ENCODE measurements at regions not wholly inside any gene's neighbourhood (a gene's known extent, or its start where the extent isn't known, plus 50 kb on each side); places are given as distances from the start of the nearest gene placed in this dataset.
"Not testable (repeated sequence)": the region's sequence is repeated elsewhere in the genome, so short reads cannot be mapped to it uniquely, and the experiment has no call there.

DNA sequence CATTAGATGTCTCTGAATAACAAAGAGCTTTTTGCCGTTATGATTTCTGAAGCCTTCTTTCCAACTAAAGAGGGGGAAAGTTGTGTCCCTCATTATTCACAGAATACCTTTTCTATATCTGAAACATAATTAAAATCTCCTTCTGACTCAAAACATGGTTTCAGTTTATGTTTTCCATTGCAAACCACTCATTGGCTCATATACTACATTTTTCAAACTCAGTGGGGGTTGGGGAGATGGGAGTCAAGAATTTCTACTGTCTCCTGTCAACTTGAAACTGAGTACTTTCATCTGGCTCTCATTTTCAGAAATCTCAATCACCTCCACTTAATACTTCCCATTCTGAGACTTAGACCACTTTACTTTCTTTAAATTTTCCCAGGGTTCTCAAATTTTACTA lies 1839.5 kb upstream of the PCDH10 start:
- no peak for DNase-seq (ENCODE audit: low read depth)

DNA sequence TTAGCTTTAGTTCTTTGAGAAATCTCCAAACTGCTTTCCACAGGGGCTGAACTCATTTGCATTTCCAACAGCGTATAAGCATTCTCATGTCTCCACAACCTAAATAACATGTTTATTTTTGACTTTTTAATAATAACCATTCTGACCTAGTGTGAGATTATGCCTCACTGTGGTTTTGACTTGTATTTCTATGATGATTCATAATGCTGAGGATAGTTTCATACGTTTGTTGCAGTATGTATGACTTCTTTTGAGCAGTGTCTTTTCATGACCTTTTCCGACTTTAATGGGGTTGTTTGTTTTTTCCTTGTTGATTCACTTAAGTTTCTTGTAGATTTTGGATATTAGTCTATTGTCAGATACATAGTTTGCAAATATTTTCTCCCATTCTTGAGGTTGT lies 1833.0 kb upstream of the PCDH10 start:
- DNase-seq (ENCODE audit: low read depth): no peak

DNA sequence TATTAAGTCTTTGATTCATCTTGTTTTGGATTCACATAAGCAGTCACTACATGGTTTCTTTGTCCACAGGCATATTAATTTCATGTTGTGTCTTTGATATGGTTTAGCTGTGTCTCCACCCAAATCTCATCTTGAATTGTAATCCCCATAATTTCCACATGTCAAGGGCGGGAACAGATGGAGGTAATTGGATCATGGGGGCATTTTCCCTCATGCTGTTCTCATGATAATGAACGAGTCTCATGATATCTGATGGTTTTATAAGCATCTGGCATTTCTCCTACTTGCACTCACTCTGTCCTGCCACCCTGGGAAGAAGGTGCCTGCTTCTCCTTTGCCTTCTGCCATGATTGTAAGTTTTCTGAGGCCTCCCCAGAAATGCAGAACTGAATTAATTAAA lies 1811.2 kb upstream of the PCDH10 start:
- DNase-seq (ENCODE audit: low read depth): no peak

DNA sequence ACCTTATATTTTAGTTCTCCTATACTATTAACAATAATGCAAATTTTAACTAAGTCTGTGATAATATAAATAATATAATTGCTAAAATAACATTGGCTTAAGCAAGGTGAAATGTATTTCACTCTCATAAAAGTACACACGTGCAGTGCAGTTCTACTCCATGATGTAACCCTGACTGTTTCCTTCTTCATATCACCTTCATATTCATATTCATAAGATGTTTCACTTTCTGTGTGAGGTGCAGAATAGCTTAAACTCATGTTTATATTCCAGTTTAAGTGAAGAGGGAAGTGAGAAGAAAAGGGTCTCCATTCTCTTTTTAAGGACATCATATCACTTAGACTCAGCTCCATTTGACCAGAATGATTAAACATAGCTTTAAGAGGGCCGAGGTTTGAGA lies 1810.0 kb upstream of the PCDH10 start:
- no peak for DNase-seq (ENCODE audit: low read depth)

DNA sequence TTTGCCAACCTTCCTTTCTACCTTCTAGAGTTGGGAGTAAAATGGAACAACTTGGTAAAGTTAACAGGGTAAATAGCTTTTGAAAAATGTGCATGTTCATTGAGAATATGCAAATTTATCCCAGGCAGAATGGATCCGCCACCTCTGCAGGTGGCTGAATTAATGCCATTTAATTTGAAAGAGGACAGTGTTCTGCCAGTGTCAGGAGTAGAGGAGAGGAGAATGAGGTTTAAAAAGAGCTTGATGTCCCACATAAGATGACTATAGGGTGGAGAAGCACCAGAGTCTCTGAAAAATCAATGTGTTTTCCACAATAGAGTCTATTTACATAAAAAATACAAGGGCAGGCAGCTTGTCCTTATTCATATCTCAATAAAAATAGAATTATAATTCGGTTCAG lies 1804.3 kb upstream of the PCDH10 start:
- no peak for DNase-seq (ENCODE audit: low read depth)

DNA sequence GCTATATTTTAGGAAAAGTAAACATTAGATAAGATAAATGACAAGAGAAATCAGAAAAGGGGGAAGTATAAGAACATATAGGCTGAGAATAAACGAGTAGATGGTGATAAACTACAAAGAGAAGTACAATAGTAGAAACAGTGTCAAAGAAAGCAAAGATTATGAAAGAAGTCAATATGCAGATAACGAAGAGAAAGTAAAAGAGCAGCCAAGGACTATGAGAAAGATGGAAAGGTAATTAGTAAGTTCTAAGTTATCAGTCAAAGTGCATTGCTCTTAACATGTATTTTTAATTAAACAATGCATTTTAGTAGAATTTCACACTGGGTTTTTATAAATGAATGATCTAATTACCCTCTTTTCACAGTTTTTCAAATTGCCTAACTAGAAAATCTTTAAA lies 1801.3 kb upstream of the PCDH10 start:
- no peak for DNase-seq (ENCODE audit: low read depth)

DNA sequence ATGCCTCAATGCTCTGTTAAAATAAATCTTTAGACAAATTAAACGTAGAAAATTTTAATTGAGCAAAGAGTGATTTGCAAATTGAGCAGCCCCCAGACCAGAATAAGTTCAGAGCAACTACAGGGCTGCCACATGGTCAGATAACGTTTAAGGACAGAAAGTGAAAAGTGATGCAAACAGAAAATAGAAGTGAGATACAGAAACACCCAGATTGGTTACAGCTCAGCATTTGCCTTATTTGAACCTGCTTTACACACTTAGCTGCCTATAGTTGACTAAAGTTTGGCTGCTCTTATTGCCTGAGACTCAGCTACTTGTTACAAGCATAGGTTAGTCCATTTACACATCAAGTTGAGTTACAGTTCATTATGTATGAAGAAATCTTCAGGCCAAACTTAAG lies 1800.8 kb upstream of the PCDH10 start:
- DNase-seq (ENCODE audit: low read depth): no peak

DNA sequence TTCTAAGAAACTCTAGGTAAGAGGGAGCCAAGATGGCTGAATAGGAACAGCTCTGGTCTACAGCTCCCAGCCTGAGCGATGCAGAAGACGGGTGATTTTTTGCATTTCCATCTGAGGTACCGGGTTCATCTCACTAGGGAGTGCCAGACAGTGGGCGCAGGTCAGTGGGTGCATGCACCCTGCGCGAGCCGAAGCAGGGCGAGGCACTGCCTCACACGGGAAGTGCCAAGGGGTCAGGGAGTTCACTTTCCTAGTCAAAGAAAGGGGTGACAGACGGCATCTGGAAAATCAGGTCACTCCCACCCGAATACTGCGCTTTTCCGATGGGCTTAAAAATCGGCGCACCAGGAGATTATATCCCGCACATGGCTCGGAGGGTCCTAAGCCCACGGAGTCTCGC lies 1796.7 kb upstream of the PCDH10 start:
- not testable (repeated sequence) for DNase-seq (ENCODE audit: low read depth)

DNA sequence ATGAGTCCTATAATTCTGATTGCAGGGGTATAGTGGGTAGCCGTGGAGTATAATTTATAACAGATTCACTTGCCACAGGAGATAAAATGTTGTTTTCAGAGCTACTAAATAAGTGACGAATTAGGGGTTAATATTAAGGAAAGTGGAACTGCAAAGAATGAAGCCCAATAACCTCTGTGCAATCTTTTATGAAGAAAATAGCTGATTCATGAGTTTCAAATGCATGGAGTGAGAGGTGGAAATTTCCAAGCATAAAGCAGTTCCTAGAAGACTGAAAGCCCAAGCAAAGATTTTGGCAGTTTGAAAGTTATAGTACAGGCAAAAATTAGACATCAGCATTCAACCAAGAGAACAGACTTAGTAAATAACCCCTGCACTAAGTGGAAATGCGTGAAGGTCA lies 1782.4 kb upstream of the PCDH10 start:
- DNase-seq (ENCODE audit: low read depth): no peak

DNA sequence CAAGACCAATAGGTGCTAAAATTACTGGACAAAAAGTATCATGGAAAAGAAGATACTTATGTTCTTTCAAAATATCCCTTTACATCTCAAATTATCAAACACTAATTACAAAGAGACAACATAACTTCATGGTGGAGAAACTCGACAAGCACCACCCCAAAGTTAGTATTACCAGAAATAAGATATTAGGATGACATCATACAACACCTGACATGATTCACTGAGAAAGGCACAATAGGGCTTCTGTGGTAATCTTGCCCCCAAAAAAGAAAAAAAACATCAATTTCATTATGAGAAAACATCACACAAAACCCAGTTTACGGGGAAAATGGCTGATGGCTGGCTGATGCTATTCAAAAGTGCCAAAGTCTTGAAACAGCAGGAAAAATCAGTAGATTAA lies 1781.7 kb upstream of the PCDH10 start:
- DNase-seq (ENCODE audit: low read depth): no peak

DNA sequence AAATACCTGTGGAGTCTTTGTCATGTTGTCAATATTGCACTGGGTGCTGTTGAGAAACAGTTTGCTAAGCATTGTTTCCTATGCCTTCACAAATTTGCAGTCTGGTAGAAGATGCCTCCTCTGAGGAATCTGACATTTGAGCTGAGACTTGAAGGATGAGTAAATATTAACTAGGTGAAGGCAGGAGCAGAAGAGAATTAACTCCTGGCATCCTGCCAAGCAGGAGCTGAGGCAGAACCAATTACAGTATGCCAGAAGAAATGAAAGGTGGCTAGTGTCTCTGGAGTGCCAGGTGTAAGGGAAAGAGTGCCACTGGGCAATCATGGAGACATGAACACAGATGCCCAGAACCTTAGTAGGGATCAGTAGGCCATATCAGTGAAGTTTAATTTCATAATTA lies 1778.2 kb upstream of the PCDH10 start:
- DNase-seq (ENCODE audit: low read depth): no peak

DNA sequence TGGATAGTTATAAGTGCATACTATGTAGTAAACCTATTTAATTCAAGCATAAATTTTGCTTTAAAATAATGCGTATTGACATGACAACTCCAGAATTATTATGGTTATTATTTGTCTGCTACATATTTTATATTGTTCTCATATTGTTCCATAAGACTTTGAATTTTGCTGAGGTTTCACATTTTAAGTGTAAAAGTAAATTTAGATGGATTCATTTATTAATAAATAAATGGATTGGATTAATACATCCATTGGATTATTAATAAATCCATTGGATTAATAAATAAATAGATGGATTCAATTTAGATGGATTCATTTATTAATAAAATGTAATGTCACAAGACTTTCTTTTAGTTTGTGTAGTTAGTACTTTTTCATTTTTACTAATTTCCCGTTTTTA lies 1768.0 kb upstream of the PCDH10 start:
- DNase-seq (ENCODE audit: low read depth): no peak

DNA sequence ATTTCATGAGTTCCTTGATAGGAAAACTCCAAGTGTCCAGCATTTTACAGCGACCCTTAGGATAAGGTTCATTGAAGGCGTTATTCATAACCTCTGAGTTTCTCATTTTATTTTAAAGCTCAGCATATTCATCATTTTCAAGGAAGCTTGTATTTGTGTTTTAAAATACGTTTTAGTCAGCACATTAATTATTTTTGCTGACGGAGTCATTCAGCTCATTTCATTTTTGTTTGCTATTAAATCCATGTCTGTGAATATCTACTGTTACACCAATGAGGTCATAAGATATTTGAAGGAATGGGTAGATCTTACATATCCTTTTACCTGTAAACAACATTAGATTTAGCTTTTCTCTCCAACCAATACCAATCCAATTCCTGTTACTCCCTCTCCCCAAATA lies 1766.3 kb upstream of the PCDH10 start:
- no peak for DNase-seq (ENCODE audit: low read depth)

DNA sequence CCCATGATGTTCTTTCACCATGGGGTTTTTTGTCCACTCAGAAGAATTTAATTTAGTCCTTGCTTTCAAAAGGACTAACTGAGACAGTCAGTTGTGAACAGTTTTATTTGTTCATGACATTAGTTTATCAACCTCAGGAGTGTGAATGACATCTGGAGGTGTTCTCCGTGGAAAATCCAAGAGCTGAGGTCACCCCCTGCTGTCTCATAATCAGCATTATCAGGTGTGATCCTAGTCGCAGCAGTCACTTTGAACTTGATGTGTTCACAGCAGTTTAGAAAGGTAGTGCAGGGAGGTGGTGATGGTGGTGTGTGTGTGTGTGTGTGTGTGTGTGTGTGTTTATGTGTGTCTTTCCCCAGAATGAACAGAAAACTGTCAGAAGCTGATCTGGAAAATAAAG lies 1760.8 kb upstream of the PCDH10 start:
- no peak for DNase-seq (ENCODE audit: low read depth)

DNA sequence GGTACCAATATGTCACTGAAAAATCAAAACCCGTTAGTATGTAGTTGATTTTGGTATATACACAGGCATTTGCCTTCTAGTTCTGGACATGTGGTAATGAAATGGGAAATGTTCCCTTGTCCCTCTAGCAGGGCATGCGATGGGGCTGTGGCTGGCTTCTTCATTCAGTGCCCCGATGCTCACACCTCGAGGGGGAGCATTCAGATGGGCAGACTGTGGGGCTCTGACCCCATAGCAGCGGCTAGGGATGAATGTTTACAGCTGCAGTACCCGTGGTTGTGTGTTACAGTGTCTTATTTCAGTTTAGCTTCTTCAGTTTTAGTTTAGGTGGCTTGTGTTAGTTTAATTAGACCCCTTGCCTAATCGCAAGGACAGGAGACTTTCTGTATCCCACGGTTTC lies 1741.0 kb upstream of the PCDH10 start:
- DNase-seq (ENCODE audit: low read depth): no peak

DNA sequence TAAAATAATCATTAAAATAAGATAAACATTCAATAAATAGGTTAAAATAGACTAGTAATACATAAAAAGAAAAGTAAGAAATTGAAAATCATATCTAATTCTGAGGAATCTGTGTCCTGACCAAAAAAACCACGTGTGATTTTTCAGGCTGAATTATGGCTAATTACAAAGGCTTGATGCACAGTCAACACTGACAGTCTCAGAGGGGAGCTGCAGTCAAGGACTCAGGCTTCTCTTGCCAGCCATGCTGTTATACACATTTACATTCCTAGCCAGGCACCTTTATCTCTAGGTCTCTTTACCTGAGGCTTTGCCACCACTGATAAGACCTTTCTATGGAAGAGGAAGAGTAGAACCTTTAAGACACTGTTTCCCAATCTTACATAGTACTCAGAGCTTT lies 1737.7 kb upstream of the PCDH10 start:
- no peak for DNase-seq (ENCODE audit: low read depth)

DNA sequence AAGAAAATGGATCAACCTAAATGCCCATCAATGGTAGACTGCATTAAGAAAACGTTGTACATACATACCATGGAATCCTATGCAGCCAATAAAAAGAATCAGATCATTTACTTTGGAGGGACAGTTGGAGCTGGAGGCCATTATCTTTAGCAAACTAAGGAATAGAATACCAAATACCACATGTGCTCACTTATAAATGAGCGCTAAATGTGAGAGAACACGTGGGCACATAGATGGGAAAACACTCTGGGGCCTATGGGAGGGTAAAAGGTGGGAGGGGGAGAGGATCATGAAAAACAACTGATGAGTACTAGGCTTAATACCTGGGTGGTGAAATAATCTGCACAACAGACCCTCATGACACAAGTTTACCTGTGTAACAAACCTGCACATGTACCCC lies 1729.9 kb upstream of the PCDH10 start:
- no peak for DNase-seq (ENCODE audit: low read depth)

DNA sequence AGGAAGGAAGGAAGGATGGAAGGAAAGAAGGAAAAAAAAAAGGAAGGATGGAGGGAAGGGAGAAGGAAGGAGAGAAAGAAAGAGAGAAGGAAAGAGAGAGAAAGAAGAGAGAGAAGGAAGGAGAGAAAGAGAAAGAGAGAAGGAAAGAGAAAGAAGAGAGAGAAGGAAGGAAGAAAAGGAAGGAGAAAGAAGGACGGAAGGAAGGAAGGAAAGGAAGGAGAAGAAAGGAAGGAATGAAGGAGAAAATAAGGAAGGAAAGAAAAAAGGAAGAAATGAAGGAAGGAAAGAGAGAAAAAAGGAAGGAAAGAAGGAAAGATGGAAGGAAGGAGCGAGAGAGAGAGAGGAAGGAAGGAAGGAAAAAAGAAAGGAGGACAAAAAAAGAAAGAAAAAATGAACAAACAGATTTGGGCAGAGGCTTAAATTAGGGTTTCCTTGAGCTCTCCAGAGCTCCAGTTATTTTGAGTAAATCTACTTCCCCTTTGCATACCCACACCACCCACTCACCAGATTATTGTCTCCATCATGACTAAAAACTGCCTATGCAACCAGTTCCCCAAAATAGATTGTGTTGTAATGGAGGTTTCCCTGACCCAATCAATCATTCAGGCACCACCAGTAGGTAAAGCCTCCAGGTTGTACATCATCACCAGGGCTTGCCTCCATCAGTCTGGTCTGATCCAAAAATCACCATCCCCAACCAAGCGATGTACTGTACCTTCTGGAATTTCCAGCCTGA lies 1722.9 kb upstream of the PCDH10 start:
- DNase-seq (ENCODE audit: low read depth): no peak

DNA sequence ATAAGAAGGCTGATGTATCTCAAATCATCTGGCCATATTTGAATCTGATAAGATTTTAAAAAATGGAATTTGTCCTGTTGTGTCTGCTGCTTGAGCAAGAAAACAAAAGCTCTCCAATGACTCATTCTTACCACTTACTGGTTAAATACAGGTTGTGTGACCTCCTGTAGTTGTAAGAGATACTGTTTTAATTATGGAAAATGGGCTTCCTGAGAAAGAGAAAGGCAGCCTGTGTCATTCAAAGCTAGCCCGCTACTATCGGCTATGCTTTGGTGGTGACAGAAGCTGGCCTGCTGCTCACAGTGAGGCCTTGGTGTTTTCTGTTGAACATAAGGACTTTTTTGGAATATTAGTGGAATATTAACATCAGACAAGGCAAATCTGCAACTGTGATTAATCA lies 1722.1 kb upstream of the PCDH10 start:
- DNase-seq (ENCODE audit: low read depth): no peak

DNA sequence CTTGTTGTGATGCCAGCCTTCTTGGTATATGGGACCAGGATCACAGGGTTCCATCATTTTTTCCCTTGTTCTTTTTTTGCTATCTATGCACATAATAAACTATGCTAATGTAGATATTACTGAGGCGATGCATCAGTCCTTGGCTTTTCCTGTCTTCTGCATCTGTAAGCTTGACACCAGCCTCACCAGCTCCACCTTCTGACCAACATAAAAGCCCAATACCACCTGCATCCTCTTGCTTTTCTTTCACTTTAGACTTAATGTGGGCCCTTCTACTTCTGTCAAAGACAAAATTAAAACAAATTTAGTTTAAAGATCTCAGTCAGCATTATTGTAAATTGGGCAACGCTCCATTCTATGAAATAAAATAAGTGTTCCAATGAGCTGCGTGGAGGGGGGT lies 1718.8 kb upstream of the PCDH10 start:
- DNase-seq (ENCODE audit: low read depth): no peak

DNA sequence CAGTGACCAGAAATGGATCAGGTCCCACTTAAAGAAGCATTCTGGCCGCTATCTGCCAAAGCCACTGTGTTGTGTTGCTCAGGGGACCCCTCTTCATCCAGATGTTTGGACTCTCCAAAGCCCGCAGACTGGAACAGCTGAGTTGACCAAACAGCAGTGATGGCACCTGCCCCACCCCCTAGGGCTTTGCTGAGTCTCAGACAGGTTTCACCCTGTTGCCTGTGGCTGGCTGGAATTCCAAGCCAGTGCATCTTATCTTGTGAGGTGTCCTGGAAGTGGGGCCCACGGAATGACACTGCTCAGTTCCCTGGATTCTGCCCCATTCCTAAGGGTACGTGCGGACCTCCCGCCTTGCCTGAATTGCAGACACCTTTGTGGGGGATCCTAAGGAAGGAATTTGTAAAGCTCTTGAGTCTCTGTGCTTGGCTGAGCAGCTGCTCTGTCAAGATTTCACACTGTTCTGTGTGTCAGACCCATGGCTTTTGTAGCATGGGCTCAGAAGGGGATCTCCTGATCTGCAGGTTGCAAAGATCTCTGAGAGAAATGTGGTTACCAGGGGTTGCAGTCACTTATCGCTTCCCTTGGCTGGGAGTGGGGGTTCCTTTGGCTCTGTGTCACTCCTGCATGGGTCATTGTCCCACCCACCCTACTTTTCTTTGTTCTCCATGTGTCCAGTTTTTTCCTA lies 1707.9 kb upstream of the PCDH10 start:
- DNase-seq (ENCODE audit: low read depth): no peak

DNA sequence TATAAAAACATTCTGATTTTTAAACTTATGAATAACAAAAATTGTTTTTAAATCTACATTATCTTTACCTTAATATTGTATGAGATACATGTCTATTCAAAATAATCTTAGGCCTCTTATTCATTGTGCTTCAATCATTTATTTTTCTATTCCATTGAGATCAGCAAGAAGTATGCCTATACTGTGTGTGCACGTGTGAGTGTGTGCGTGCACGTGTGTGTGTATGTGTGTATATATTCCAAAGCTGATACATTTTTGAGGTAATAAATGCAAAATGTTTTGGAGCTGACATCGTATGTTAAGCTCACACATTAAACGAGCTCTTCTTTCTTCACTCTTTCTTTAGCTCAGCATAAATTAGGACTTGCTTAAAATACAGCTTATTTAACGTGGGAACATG lies 1701.2 kb upstream of the PCDH10 start:
- no peak for DNase-seq (ENCODE audit: low read depth)

DNA sequence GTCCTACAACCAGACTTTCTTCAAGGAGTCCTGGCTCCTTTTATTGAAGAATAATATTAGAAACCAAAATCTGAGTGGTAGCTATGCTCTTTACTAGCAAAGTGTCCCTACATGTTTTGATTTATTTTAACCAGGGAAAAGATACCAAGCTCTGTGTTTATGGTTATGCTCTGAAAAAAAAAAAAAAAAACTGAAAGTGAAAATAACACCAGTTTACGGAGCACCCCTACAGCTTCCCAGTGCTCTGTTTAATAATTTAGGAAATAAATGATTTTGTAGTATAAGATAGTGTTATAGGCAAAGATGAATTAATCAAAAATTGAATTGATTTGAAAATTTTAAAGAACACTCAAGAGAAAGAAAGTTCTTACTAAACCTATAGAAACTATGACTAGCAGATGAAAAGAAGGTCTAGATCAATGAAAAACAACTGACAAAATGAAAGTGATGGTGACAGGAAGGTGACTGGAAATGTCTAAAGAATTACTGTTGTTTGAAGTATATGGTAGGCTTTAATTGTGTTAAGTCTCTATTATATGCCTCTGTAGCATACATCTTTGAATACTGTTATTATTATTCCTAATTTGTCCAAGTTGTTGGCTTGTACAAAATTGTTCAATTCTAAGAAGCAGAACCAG lies 1698.4 kb upstream of the PCDH10 start:
- no peak for DNase-seq (ENCODE audit: low read depth)

Data from GM04503 (cell line).